Psoas muscle (tissue), 7 donors: ENCODE measurements at regions not wholly inside any gene's neighbourhood (a gene's known extent, or its start where the extent isn't known, plus 50 kb on each side); places are given as distances from the start of the nearest gene placed in this dataset.

Source experiments
- ATAC-seq, 4 donors: fragments of 200-7000 bp; cut with Tn5 transposase; one replicate each; pipeline ENCODE4 v1.9.1; 2020; ENCODE audit warnings: moderate library complexity in 3 of 4, mild to moderate bottlenecking in 2 of 4
- DNase-seq, 2 donors: peaks; one replicate each; pipeline ENCODE4 v3.0.0-alpha.2; 2020
- H3K27ac ChIP-seq: fragments of 200-600 bp; one replicate; pipeline ENCODE4 v1.8.0; 2022
- H3K27me3 ChIP-seq, 3 donors: fragments of 200-600 bp in 1 of 3; one replicate each; pipeline versions ENCODE4 v1.6.1 to v1.8.0; 2013 to 2022; ENCODE audit warnings: low read length in 2 of 3, mild to moderate bottlenecking in 2 of 3, moderate library complexity in 1 of 3; ENCODE audit not compliant: insufficient read depth in 3 of 3
- H3K36me3 ChIP-seq, 2 donors: fragments of 200-600 bp in 1 of 2; one replicate each; pipeline versions ENCODE4 v1.6.1 to v1.8.0; 2013 to 2022; ENCODE audit warnings: low read depth in 1 of 2, mild to moderate bottlenecking in 1 of 2, moderate library complexity in 1 of 2; ENCODE audit not compliant: insufficient read depth in 1 of 2
- H3K4me1 ChIP-seq: fragments of 200-600 bp; one replicate; pipeline ENCODE4 v1.8.0; 2022
- H3K4me3 ChIP-seq: fragments of 200-600 bp; one replicate; pipeline ENCODE4 v1.8.0; 2022; ENCODE audit warnings: mild to moderate bottlenecking
- H3K9me3 ChIP-seq: fragments of 200-600 bp; one replicate; pipeline ENCODE4 v1.8.0; 2022
- WGBS, 3 donors: extraction: QIAGEN DNeasy Blood & Tissue Kit; methylation state at CpG; one replicate each; pipeline versions ENCODE4 v1.1.6 to v1.1.7; 2013; 5-methylcytosine and 5-hydroxymethylcytosine counted together
- intact Hi-C, 2 donors: fragments of 100-400 bp; cut with DNase I; formaldehyde crosslinking; loops; one replicate each; pipeline versions ENCODE4 v1.11.0 to v1.14.2; 2022
- TF ChIP-seq, protein P1 (sequence below): fragments of 200-600 bp; IDR thresholded peaks from one replicate; pipeline ENCODE4 v1.8.0; 2022; ENCODE audit warnings: antibody characterized with exemption
- donor health status: healthy with polysubstance abuse.
- donor health status: DM: no; HTN: no; CAD: no; lungs with moderate emphysema.
- donor health status: Bipolar disorder and iron deficiency.
- donor health status: healthy.
- donor health status: DM: yes; HTN: yes; CAD: no.
- donor health status: DM: no; HTN: no; CAD: no.
- donor health status: DM: yes; HTN: yes; CAD: no.

DNA sequence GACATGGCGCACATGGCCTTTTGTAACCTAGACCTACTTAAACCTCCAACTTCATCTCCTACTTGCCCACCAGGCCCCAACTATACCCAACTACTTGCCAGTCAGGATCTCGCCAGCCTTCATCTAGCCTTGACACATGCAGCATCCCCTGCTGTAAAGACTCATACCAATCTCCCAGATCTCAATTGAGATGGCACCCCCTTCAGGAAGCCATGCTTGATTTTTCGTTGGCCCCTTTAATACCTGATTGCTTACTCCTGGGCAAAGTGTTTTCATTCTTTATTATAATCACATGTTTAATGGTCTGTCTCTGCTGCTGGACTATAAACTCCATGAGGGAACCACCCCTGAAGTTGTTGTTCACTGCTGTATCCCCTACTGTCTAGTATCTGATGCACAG, 150.8 kb downstream of the SOX2 start:
- Histone ChIP-seq H3K27ac (no peak overlapping the region), H3K9me3 (no peaks in the 10 kb centered on the region), H3K4me3 (no peak overlapping the region), H3K27me3 (no peaks in the 10 kb centered on the region), H3K36me3 (no peaks in the 10 kb centered on the region), H3K4me1 (no peaks in the 10 kb centered on the region)
- DNase-seq (no peak), ATAC-seq (no peak)
- intact Hi-C loops = no loop called here
- WGBS, 3 donors = 70 to 84% (median 71%) methylated on average over 3 of the region's 3 CpGs
- TF ChIP-seq, protein P1, sequence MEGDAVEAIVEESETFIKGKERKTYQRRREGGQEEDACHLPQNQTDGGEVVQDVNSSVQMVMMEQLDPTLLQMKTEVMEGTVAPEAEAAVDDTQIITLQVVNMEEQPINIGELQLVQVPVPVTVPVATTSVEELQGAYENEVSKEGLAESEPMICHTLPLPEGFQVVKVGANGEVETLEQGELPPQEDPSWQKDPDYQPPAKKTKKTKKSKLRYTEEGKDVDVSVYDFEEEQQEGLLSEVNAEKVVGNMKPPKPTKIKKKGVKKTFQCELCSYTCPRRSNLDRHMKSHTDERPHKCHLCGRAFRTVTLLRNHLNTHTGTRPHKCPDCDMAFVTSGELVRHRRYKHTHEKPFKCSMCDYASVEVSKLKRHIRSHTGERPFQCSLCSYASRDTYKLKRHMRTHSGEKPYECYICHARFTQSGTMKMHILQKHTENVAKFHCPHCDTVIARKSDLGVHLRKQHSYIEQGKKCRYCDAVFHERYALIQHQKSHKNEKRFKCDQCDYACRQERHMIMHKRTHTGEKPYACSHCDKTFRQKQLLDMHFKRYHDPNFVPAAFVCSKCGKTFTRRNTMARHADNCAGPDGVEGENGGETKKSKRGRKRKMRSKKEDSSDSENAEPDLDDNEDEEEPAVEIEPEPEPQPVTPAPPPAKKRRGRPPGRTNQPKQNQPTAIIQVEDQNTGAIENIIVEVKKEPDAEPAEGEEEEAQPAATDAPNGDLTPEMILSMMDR = no peak

DNA sequence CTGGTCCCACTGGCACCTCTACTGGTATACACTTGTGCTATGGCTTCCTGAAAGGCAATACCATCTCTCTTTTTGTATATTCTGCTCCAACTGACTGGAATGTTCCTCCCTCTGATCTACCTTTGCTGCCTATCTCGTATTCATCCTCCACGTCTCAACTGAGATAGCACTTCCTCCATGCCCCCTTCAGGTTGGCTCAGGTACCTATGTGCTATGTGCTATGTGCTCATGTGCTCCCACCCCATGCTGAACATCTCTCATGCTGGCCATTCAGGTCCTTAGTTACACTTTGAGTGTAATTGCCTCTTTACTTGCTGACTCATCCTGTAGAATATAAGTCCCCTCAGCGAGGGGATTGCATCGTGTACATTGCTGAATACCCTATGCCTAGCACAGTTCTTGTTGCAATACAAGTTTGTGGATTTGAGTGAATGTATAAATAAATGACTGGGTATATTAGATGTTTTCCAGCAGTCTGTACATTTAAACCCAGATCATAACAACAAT, 156.9 kb downstream of the SOX2 start:
- TF ChIP-seq, protein P1 = no peak
- H3K27ac ChIP-seq = no peak overlapping the region
- intact Hi-C loops = no loop called here
- no peaks in the 10 kb centered on the region for H3K9me3 ChIP-seq
- H3K27me3 ChIP-seq = no peaks in the 10 kb centered on the region
- no peak for DNase-seq
- H3K36me3 ChIP-seq = no peaks in the 10 kb centered on the region
- no peak overlapping the region for H3K4me3 ChIP-seq
- no peak for ATAC-seq
- no peaks in the 10 kb centered on the region for H3K4me1 ChIP-seq
- WGBS, 3 donors = 75 to 83% (median 77%) methylated on average over 4 of the region's 4 CpGs

GRCh38 chr3:181872887-181873286, 161.2 kb downstream of the SOX2 start:
- Histone ChIP-seq H3K36me3 (no peaks in the 10 kb centered on the region), H3K27ac (no peak overlapping the region), H3K27me3 (no peaks in the 10 kb centered on the region), H3K9me3 (no peaks in the 10 kb centered on the region), H3K4me1 (no peaks in the 10 kb centered on the region), H3K4me3 (no peak overlapping the region)
- ATAC-seq = no peak
- 20 to 50% (median 22%) methylated on average over 1 of the region's 1 CpG for WGBS, 3 donors
- intact Hi-C loops = no loop called here
- DNase-seq = no peak
- TF ChIP-seq, protein P1 = no peak

DNA sequence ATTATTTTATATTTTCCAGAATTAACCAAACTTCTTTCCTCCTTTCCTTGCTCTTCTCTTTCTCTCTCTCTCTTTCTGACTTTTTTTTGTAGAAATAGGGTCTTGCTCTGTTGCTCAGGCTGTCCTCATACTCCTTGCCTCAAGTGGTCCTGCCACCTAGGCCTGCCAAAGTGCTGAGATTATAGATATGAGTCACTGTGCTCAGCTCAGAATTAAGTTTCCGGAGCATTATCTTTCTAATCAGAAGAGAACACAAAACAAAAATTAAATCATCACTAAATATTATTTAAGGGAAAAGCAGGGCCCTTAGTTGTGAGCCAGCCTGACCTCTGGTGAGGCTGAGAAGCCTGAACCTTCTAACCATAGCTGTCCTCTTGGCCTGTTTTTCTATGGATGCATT, 168.2 kb downstream of the SOX2 start:
- Histone ChIP-seq H3K4me3 (no peak overlapping the region), H3K36me3 (no peaks in the 10 kb centered on the region), H3K27ac (no peak overlapping the region), H3K27me3 (no peaks in the 10 kb centered on the region), H3K4me1 (no peaks in the 10 kb centered on the region), H3K9me3 (no peaks in the 10 kb centered on the region)
- WGBS, 3 donors = 40 to 58% (median 44%) methylated on average over 1 of the region's 1 CpG
- intact Hi-C loops = loop anchor here in 1 of 2 donors (10.0 kb wide), 1 partner anchor 645 kb away; no protein-coding TSS in a partner anchor
- DNase-seq (no peak), ATAC-seq (no peak)
- TF ChIP-seq, protein P1 = no peak

DNA sequence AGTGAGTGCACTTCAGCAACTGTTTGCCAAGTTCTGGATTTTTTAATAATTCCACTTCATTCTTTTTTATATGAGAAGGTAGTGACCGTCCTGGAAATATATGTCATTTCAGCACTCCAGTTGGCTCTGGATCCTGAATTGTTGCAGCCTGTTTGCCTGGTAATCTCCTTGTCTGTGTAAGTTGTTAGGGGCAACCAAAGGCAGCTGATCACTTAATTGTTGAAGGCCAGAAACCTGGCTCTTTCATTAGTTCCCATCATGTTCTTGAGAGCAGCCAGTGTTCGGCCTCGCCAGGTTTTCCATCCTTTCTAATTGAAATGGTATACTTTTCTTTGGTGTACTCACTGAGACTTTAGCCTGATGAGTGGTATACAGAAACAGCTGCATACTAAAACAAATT, 168.6 kb downstream of the SOX2 start:
- DNase-seq = no peak
- Histone ChIP-seq H3K36me3 (no peaks in the 10 kb centered on the region), H3K4me3 (no peak overlapping the region), H3K27me3 (no peaks in the 10 kb centered on the region), H3K4me1 (no peaks in the 10 kb centered on the region), H3K27ac (no peak overlapping the region), H3K9me3 (no peaks in the 10 kb centered on the region)
- TF ChIP-seq, protein P1 = no peak
- intact Hi-C loops = loop anchor here in 1 of 2 donors (10.0 kb wide), 1 partner anchor 646 kb away; no protein-coding TSS in a partner anchor
- 41 to 50% (median 49%) methylated on average over 3 of the region's 3 CpGs for WGBS, 3 donors
- ATAC-seq = no peak
